C4-2B (cell line): ENCODE measurements at regions not wholly inside any gene's neighbourhood (a gene's known extent, or its start where the extent isn't known, plus 50 kb on each side); places are given as distances from the start of the nearest gene placed in this dataset.
"Not testable (repeated sequence)": the region's sequence is repeated elsewhere in the genome, so short reads cannot be mapped to it uniquely, and the experiment has no call there.

Experiments used
- ZFX ChIP-seq: fragments of 450-650 bp; IDR thresholded peaks from 2 replicates; pipeline ENCODE4 v1.6.1; 2017
- TF ChIP-seq, protein P1 (sequence below): fragments of 450-650 bp; conservative IDR thresholded peaks from 2 replicates; pipeline ENCODE4 v1.5.1; 2017; ENCODE audit warnings: mild to moderate bottlenecking

DNA sequence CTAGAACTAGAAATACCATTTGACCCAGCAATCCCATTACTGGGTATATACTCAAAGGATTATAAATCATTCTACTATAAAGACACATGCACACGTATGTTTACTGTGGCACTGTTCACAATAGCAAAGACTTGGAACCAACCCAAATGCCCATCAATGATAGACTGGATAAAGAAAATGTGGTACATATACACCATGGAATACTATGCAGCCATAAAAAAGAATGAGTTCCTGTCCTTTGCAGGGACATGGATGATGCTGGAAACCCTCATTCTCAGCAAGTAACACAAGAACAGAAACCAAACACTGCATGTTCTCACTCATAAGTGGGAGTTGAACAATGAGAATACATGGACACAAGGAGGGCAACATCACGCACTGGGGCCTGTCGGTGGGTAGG is 550.3 kb upstream of the USP24 start:
- TF ChIP-seq, protein P1, sequence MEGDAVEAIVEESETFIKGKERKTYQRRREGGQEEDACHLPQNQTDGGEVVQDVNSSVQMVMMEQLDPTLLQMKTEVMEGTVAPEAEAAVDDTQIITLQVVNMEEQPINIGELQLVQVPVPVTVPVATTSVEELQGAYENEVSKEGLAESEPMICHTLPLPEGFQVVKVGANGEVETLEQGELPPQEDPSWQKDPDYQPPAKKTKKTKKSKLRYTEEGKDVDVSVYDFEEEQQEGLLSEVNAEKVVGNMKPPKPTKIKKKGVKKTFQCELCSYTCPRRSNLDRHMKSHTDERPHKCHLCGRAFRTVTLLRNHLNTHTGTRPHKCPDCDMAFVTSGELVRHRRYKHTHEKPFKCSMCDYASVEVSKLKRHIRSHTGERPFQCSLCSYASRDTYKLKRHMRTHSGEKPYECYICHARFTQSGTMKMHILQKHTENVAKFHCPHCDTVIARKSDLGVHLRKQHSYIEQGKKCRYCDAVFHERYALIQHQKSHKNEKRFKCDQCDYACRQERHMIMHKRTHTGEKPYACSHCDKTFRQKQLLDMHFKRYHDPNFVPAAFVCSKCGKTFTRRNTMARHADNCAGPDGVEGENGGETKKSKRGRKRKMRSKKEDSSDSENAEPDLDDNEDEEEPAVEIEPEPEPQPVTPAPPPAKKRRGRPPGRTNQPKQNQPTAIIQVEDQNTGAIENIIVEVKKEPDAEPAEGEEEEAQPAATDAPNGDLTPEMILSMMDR: not testable (repeated sequence)
- not testable (repeated sequence) for TF ChIP-seq ZFX
